ENCODE measurements at regions not wholly inside any gene's neighbourhood (a gene's known extent, or its start where the extent isn't known, plus 50 kb on each side); places are given as distances from the start of the nearest gene placed in this dataset.
"Not testable (repeated sequence)": the region's sequence is repeated elsewhere in the genome, so short reads cannot be mapped to it uniquely, and the experiment has no call there.

DNA sequence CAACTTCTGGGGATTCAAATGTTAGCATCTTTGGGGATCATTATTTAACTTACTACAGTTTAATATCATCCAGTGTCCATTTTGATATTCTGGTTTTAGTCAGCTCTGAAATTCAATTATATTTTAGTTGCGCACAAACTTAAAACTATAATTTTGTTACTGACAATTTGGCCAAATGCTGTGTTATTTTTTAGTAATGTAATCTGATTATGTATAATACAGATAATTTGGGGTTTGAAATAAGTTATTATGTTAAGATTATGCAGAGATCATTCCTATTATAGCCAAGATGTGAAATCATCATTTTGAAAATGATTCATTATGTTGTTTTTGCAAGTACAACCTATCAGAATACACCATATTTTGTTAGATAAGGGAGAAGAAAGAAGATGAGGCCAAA, 706.1 kb downstream of the ROBO2 start:
- ATAC-seq (ENCODE audit: low FRiP score in 2 of 2) (no peak), DNase-seq (no peak)
- WGBS, 2 donors: 95 to 98% methylated on average over 1 of the region's 1 CpG
- H3K4me3 ChIP-seq: no peak overlapping the region
- no peaks in the 10 kb centered on the region for H3K36me3 ChIP-seq
- no peak overlapping the region for H3K27ac ChIP-seq
- H3K9me3 ChIP-seq: no peaks in the 10 kb centered on the region
- no peaks in the 10 kb centered on the region for H3K27me3 ChIP-seq
- TF ChIP-seq, protein P1, sequence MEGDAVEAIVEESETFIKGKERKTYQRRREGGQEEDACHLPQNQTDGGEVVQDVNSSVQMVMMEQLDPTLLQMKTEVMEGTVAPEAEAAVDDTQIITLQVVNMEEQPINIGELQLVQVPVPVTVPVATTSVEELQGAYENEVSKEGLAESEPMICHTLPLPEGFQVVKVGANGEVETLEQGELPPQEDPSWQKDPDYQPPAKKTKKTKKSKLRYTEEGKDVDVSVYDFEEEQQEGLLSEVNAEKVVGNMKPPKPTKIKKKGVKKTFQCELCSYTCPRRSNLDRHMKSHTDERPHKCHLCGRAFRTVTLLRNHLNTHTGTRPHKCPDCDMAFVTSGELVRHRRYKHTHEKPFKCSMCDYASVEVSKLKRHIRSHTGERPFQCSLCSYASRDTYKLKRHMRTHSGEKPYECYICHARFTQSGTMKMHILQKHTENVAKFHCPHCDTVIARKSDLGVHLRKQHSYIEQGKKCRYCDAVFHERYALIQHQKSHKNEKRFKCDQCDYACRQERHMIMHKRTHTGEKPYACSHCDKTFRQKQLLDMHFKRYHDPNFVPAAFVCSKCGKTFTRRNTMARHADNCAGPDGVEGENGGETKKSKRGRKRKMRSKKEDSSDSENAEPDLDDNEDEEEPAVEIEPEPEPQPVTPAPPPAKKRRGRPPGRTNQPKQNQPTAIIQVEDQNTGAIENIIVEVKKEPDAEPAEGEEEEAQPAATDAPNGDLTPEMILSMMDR (IDR thresholded peaks at IDR 0.05): no peak
- TF ChIP-seq EP300 (IDR thresholded peaks at IDR 0.05) (no peak), POLR2AphosphoS5 (IDR thresholded peaks at IDR 0.05) (no peak), POLR2A (IDR thresholded peaks at IDR 0.05) (no peak)
- H3K4me1 ChIP-seq: no peaks in the 10 kb centered on the region

DNA sequence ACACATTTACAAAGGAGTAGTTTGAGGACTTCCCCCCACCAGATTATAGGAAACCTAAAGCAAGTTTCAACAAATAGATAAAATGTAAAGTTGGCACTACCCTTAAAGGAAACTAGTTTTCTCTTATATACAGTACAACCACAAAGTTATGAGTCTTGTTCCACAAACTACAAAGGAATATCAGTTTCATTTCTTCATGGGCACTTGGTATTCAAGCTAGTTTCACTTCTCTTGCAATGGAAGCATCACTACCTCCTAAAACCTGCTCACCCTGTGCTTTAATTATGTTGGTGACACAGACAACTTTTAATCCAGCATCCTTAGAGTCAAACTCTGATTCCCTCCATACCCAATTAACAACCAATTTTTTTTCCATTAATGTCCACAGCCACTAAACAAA, 707.0 kb downstream of the ROBO2 start:
- DNase-seq (no peak), ATAC-seq (ENCODE audit: low FRiP score in 2 of 2) (no peak)
- Histone ChIP-seq H3K27ac (no peak overlapping the region), H3K9me3 (no peaks in the 10 kb centered on the region), H3K4me1 (no peaks in the 10 kb centered on the region), H3K27me3 (no peaks in the 10 kb centered on the region), H3K36me3 (no peaks in the 10 kb centered on the region), H3K4me3 (no peak overlapping the region)
- TF ChIP-seq POLR2A (IDR thresholded peaks at IDR 0.05): no peak
- TF ChIP-seq, protein P1 (IDR thresholded peaks at IDR 0.05): no peak
- no peak for TF ChIP-seq EP300 (IDR thresholded peaks at IDR 0.05)
- TF ChIP-seq POLR2AphosphoS5 (IDR thresholded peaks at IDR 0.05): no peak

DNA sequence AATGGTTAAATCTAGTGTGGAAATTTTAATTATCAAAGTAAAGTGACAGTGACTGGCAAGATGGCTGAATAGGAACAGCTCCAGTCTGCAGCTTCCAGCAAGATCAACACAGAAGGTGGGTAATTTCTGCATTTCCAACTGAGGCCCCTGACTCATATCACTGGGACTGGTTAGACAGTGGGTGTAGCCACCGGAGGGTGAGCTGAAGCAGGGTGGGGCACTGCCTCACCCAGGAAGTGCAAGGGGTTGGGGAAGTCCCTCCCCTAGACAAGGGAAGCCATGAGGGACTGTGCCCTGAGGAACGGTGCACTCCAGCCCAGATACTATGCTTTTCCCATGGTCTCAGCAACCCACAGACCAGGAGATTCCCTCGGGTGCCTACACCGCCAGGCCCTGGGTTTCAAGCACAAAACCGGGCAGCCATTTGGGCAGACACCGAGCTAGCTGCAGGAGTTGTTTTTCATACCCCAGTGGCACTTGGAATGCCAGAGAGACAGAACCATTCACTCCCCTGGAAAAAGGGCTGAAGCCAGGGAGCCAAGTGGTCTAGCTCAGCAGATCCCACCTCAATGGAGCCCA, 716.6 kb downstream of the ROBO2 start:
- not testable (repeated sequence) for H3K4me3 ChIP-seq; DNase-seq; H3K27me3 ChIP-seq; H3K9me3 ChIP-seq; H3K36me3 ChIP-seq; H3K27ac ChIP-seq; H3K4me1 ChIP-seq; ATAC-seq (ENCODE audit: low FRiP score in 2 of 2)
- WGBS, 2 donors: 95% methylated on average over 6 of the region's 6 CpGs; no CpG with 5 or more reads in 1 of the 2 donors

DNA sequence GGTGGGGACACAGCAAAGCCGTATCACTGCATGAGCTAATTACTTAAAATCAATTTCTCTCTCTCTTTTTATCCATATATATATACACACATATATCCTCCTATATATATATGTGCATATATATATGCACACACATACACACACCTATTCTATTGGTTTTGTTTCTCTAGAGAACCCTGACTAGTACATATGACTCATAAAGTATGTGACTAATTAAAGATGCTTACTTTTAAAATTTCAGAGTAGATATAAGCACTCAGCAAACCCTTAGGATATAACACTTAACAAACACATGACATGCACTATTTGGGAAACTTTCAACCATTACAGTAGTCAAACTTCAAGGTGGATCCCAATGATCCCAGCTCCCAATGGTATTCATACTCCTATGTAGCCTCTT, 732.6 kb downstream of the ROBO2 start:
- 68 to 79% methylated on average over 1 of the region's 1 CpG for WGBS, 2 donors
- Histone ChIP-seq H3K9me3 (no peaks in the 10 kb centered on the region), H3K36me3 (no peaks in the 10 kb centered on the region), H3K27me3 (no peaks in the 10 kb centered on the region), H3K4me3 (no peak overlapping the region), H3K27ac (no peak overlapping the region), H3K4me1 (no peaks in the 10 kb centered on the region)
- DNase-seq (no peak), ATAC-seq (ENCODE audit: low FRiP score in 2 of 2) (no peak)
- TF ChIP-seq, protein P1 (IDR thresholded peaks at IDR 0.05): no peak
- no peak for TF ChIP-seq EP300 (IDR thresholded peaks at IDR 0.05)

DNA sequence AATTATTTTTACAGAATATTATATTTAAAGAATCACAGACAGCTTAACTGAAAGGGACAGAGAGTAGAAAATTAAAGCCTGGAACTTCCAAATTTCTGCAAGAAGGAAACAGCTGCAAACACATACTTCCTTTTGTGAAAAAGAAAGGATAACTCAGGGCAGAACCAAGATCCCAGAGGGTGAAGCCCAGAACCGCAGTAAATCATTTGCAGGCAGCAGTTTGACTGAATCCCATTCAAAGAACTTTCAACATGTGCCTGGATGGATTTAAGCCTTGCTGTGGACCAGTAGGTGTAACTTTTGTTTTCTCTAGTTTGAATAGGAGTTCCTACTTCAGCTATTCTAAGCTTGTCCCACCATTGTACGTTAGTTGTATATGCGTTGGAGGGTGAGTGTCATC, 733.2 kb downstream of the ROBO2 start:
- no peak for ATAC-seq (ENCODE audit: low FRiP score in 2 of 2)
- H3K9me3 ChIP-seq: no peaks in the 10 kb centered on the region
- TF ChIP-seq POLR2A (IDR thresholded peaks at IDR 0.05) (no peak), EP300 (IDR thresholded peaks at IDR 0.05) (no peak), POLR2AphosphoS5 (IDR thresholded peaks at IDR 0.05) (no peak)
- TF ChIP-seq, protein P1 (IDR thresholded peaks at IDR 0.05): no peak
- DNase-seq: no peak
- H3K36me3 ChIP-seq: no peaks in the 10 kb centered on the region
- no peak overlapping the region for H3K4me3 ChIP-seq
- 75 to 76% methylated on average over 3 of the region's 3 CpGs for WGBS, 2 donors
- no peaks in the 10 kb centered on the region for H3K27me3 ChIP-seq
- no peak overlapping the region for H3K27ac ChIP-seq
- H3K4me1 ChIP-seq: no peaks in the 10 kb centered on the region

Measured in upper lobe of left lung (tissue), 6 donors.